Adrenal gland (tissue), 9 donors: ENCODE measurements at regions not wholly inside any gene's neighbourhood (a gene's known extent, or its start where the extent isn't known, plus 50 kb on each side); places are given as distances from the start of the nearest gene placed in this dataset.
A peak's percentile ranks its signal among the peaks of the same experiment; 100 is the strongest.

Experiments used
- DNase-seq, 7 donors: peaks; one replicate each; pipeline ENCODE4 v3.0.0-alpha.2; 2019 to 2020
- H3K27ac ChIP-seq, 5 donors: fragments of 200-600 bp; sonication (generic) in 4 of 5; 1 replicate in 3 of 5; 2 replicates in 2 of 5; pipeline versions ENCODE4 v1.5.1 to v1.8.0; 2016 to 2020; ENCODE audit warnings: mild to moderate bottlenecking in 1 of 5
- H3K27me3 ChIP-seq: fragments of 200-600 bp; 2 replicates; pipeline ENCODE4 v1.8.0; 2021
- H3K36me3 ChIP-seq, 2 donors: fragments of 200-600 bp; replicated peaks in 1 of 2; 1 replicate in 1 of 2; 2 replicates in 1 of 2; pipeline versions ENCODE4 v1.5.1 to v1.8.0; 2018 to 2022
- H3K4me1 ChIP-seq, 2 donors: fragments of 200-600 bp; replicated peaks in 1 of 2; 1 replicate in 1 of 2; 2 replicates in 1 of 2; pipeline versions ENCODE4 v1.5.1 to v1.8.0; 2018 to 2021
- H3K4me3 ChIP-seq, 4 donors: fragments of 200-600 bp; sonication (generic) in 3 of 4; one replicate each; pipeline ENCODE4 v1.5.1; 2016 to 2018
- H3K9me3 ChIP-seq, 3 donors: fragments of 200-600 bp; sonication (generic) in 1 of 3; replicated peaks in 1 of 3; 1 replicate in 2 of 3; 2 replicates in 1 of 3; pipeline versions ENCODE4 v1.5.1 to v1.8.0; 2016 to 2021
- POLR2A ChIP-seq, 2 donors: fragments of 450-650 bp; IDR thresholded peaks; one replicate each; pipeline ENCODE4 v1.6.1; 2017; ENCODE audit warnings: antibody characterized with exemption in 2 of 2, mild to moderate bottlenecking in 2 of 2, moderate library complexity in 1 of 2
- WGBS, 4 donors: extraction: QIAGEN DNeasy Blood & Tissue Kit in 2 of 4; methylation state at CpG; one replicate each; pipeline versions ENCODE4 v1.1.5 to v1.1.7; 2013 to 2017; 5-methylcytosine and 5-hydroxymethylcytosine counted together
- intact Hi-C, 2 donors: fragments of 100-400 bp; cut with DNase I; formaldehyde crosslinking; loops; one replicate each; pipeline versions ENCODE4 v1.14.1 to v1.15.0; 2022 to 2023
- TF ChIP-seq, protein P1 (sequence below), 6 experiments: fragments of 450-650 bp in 4 of 6; fragments of 200-600 bp in 2 of 6; sonication (generic) in 1 of 6; IDR thresholded peaks; 1 replicate in 5 of 6; 2 replicates in 1 of 6; pipeline versions ENCODE4 v1.5.1 to v1.8.0; 2016 to 2021; ENCODE audit warnings: antibody characterized with exemption in 6 of 6, mild to moderate bottlenecking in 2 of 6, moderate library complexity in 1 of 6
- donor health status: healthy with polysubstance abuse.
- donor health status: Bipolar disorder and iron deficiency.
- donor health status: DM: yes; HTN: yes; CAD: no.
- donor health status: DM: no; HTN: no; CAD: no.
- donor health status: DM: no; HTN: no; CAD: no.

DNA sequence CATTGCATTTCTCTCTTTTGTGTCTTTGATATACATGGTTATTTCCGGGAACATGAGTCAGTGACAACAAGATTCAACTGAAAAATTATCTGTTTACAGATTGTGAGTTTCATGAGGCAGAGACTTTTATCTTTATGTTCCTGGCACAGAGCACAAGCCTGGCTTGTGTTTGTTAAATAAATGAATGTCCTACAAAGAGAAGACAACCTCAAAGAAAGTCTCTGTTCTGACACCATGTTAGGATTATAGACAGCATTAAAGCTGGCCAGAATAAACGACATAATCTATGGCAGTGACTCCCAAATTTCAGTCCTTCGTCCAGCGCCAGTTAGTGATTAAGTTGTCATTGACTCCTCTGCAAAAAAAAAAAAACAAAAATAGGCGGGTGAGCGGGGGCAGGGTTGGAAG lies 97.4 kb upstream of the DNAJC10 start:
- no peaks in the 10 kb centered on the region for H3K9me3 ChIP-seq
- no peaks in the 10 kb centered on the region for H3K36me3 ChIP-seq
- H3K4me1 ChIP-seq: peaks cover 0 to 4% of the 10 kb centered on the region in 2 donors
- WGBS, 4 donors: 43 to 46% (median 43%) methylated on average over 6 of the region's 6 CpGs
- TF ChIP-seq, protein P1, sequence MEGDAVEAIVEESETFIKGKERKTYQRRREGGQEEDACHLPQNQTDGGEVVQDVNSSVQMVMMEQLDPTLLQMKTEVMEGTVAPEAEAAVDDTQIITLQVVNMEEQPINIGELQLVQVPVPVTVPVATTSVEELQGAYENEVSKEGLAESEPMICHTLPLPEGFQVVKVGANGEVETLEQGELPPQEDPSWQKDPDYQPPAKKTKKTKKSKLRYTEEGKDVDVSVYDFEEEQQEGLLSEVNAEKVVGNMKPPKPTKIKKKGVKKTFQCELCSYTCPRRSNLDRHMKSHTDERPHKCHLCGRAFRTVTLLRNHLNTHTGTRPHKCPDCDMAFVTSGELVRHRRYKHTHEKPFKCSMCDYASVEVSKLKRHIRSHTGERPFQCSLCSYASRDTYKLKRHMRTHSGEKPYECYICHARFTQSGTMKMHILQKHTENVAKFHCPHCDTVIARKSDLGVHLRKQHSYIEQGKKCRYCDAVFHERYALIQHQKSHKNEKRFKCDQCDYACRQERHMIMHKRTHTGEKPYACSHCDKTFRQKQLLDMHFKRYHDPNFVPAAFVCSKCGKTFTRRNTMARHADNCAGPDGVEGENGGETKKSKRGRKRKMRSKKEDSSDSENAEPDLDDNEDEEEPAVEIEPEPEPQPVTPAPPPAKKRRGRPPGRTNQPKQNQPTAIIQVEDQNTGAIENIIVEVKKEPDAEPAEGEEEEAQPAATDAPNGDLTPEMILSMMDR (IDR thresholded peaks at IDR 0.05): no peak
- no peak for TF ChIP-seq POLR2A (IDR thresholded peaks at IDR 0.05)
- no peaks in the 10 kb centered on the region for H3K27me3 ChIP-seq
- no peak overlapping the region for H3K27ac ChIP-seq
- intact Hi-C loops: no loop called here
- DNase-seq: peak in 1 of 7 donors; percentile 19
- H3K4me3 ChIP-seq: no peak overlapping the region

GRCh38 chr2:182619276-182619675 lies 96.8 kb upstream of the DNAJC10 start:
- TF ChIP-seq POLR2A (IDR thresholded peaks at IDR 0.05): no peak
- TF ChIP-seq, protein P1 (IDR thresholded peaks at IDR 0.05): no peak
- no peaks in the 10 kb centered on the region for H3K9me3 ChIP-seq
- no peak overlapping the region for H3K4me3 ChIP-seq
- no peak overlapping the region for H3K27ac ChIP-seq
- DNase-seq: no peak
- H3K4me1 ChIP-seq: peaks cover 0 to 4% of the 10 kb centered on the region in 2 donors
- no peaks in the 10 kb centered on the region for H3K36me3 ChIP-seq
- intact Hi-C loops: no loop called here
- 75 to 86% (median 81%) methylated on average over 2 of the region's 2 CpGs for WGBS, 4 donors
- H3K27me3 ChIP-seq: no peaks in the 10 kb centered on the region

DNA sequence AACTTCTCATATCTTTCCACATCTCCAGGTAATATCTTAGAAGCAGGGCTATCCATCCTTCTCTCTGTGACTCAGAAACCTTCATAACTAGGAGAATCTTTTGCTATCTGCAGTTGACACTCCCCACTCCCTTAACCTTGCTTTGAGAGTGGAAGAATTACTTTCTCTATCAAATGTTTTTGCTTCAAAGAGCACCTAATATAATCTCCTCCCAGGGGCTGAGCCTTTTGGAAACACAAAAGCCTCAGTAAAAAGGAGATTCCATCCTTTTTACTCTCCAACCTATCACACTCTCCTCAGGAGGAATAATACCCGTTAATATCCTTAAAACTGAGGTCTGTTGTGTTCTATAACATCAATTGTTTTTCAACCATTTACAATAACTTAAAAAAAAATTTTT lies 94.9 kb upstream of the DNAJC10 start:
- Histone ChIP-seq H3K9me3 (no peaks in the 10 kb centered on the region), H3K27me3 (no peaks in the 10 kb centered on the region), H3K36me3 (no peaks in the 10 kb centered on the region), H3K27ac (no peak overlapping the region), H3K4me1 (peaks cover 0 to 4% of the 10 kb centered on the region in 2 donors), H3K4me3 (no peak overlapping the region)
- intact Hi-C loops: no loop called here
- 58 to 73% (median 63%) methylated on average over 1 of the region's 1 CpG for WGBS, 4 donors
- no peak for DNase-seq
- TF ChIP-seq, protein P1 (IDR thresholded peaks at IDR 0.05): no peak
- no peak for TF ChIP-seq POLR2A (IDR thresholded peaks at IDR 0.05)

DNA sequence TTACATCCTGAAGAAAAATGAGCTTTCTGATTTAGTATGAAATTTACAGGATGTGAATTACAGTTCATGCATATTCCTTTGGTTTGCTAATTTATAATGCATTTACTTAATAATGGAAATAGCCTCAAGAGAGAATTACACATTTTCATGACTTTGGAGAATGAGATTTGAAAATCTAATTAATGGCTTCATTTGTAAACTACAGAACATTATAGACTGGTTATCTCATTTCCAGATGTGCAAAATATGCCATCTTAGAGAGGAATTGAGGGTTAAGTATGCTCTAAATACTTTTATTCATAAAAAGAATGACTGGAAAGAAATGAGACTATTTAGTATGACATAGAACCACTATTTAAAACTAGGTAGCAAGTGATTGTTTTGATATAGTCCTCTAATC lies 94.2 kb upstream of the DNAJC10 start:
- Histone ChIP-seq H3K4me1 (peaks cover 0 to 4% of the 10 kb centered on the region in 2 donors), H3K9me3 (no peaks in the 10 kb centered on the region), H3K27me3 (no peaks in the 10 kb centered on the region), H3K27ac (no peak overlapping the region), H3K4me3 (no peak overlapping the region), H3K36me3 (no peaks in the 10 kb centered on the region)
- TF ChIP-seq POLR2A (IDR thresholded peaks at IDR 0.05): no peak
- TF ChIP-seq, protein P1 (IDR thresholded peaks at IDR 0.05): no peak
- intact Hi-C loops: no loop called here
- DNase-seq: no peak
